GM12891 (cell line): ENCODE measurements at regions not wholly inside any gene's neighbourhood (a gene's known extent, or its start where the extent isn't known, plus 50 kb on each side); places are given as distances from the start of the nearest gene placed in this dataset.

Experiments used
- DNase-seq: peaks from one replicate; pipeline ENCODE4 v3.0.0; 2011; ENCODE audit warnings: low spot score; ENCODE audit not compliant: insufficient read length
- FAIRE-seq: peaks from 2 replicates; lab custom pipeline; 2011; peaks lifted over from hg19 to GRCh38; lab: Jason Lieb, UNC
- PAX5 ChIP-seq: IDR thresholded peaks from 2 replicates; pipeline ENCODE4 v1.6.1; 2011; ENCODE audit warnings: low read length, moderate library complexity, mild to moderate bottlenecking; ENCODE audit not compliant: insufficient read depth, severe bottlenecking
- POLR2A ChIP-seq: IDR thresholded peaks from 2 replicates; pipeline ENCODE4 v1.6.1; 2011; ENCODE audit warnings: low read depth, low read length, control low read depth
- POLR2AphosphoS5 ChIP-seq: IDR thresholded peaks from 2 replicates; pipeline ENCODE4 v1.6.1; 2011; ENCODE audit warnings: low read depth, low read length, control low read depth
- POU2F2 ChIP-seq: IDR thresholded peaks from 2 replicates; pipeline ENCODE4 v1.6.1; 2011; ENCODE audit warnings: low read depth, mild to moderate bottlenecking, control low read depth, low read length, moderate library complexity
- SPI1 ChIP-seq: IDR thresholded peaks from 2 replicates; pipeline ENCODE4 v1.6.1; 2011; ENCODE audit warnings: low read depth, low read length, control low read depth
- TAF1 ChIP-seq: IDR thresholded peaks from 2 replicates; pipeline ENCODE4 v1.6.1; 2011; ENCODE audit warnings: low read depth, low read length, control low read depth

GRCh38 chr4:144799486-144799885, 153.5 kb downstream of the HHIP start:
- no peak for DNase-seq
- TF ChIP-seq POU2F2: no peak
- TF ChIP-seq POLR2A: no peak
- no peak for TF ChIP-seq POLR2AphosphoS5
- TF ChIP-seq TAF1: no peak
- TF ChIP-seq SPI1: no peak
- no peak for TF ChIP-seq PAX5
- no peak for FAIRE-seq

GRCh38 chr4:144801731-144802130, 155.8 kb downstream of the HHIP start:
- no peak for FAIRE-seq
- DNase-seq: no peak
- TF ChIP-seq POU2F2 (no peak), SPI1 (no peak), TAF1 (no peak), PAX5 (no peak), POLR2AphosphoS5 (no peak)

GRCh38 chr4:144808034-144808433, 162.1 kb downstream of the HHIP start:
- no peak for DNase-seq
- TF ChIP-seq POLR2AphosphoS5: no peak
- no peak for TF ChIP-seq SPI1
- TF ChIP-seq POU2F2: no peak
- no peak for TF ChIP-seq POLR2A
- TF ChIP-seq TAF1: no peak
- no peak for TF ChIP-seq PAX5

GRCh38 chr4:144809056-144809640, 163.2 kb downstream of the HHIP start:
- FAIRE-seq (no peak), DNase-seq (no peak)
- no peak for TF ChIP-seq POLR2AphosphoS5
- no peak for TF ChIP-seq TAF1
- TF ChIP-seq SPI1: no peak
- no peak for TF ChIP-seq PAX5
- no peak for TF ChIP-seq POLR2A
- TF ChIP-seq POU2F2: no peak

More at GRCh38 chr4:144808034-144808433, 162.1 kb downstream of the HHIP start:
- no peak for FAIRE-seq

GRCh38 chr4:144816668-144817067, 170.7 kb downstream of the HHIP start:
- DNase-seq (no peak), FAIRE-seq (no peak)
- TF ChIP-seq POLR2A (no peak), POLR2AphosphoS5 (no peak), PAX5 (no peak), POU2F2 (no peak), TAF1 (no peak), SPI1 (no peak)

- FAIRE-seq (no peak), DNase-seq (no peak)
- TF ChIP-seq POLR2AphosphoS5: no peak
These were observed 171.1 kb downstream of the HHIP start for GRCh38 chr4:144817081-144817480.

- FAIRE-seq: no peak
- no peak for DNase-seq
- TF ChIP-seq SPI1 (no peak), TAF1 (no peak), POLR2AphosphoS5 (no peak), POLR2A (no peak), POU2F2 (no peak), PAX5 (no peak)
These were observed 172.2 kb downstream of the HHIP start for GRCh38 chr4:144818136-144818535.

GRCh38 chr4:144819591-144819990, 173.6 kb downstream of the HHIP start:
- TF ChIP-seq POLR2AphosphoS5: no peak
- TF ChIP-seq PAX5: no peak
- TF ChIP-seq POLR2A: no peak
- TF ChIP-seq SPI1: no peak
- no peak for TF ChIP-seq TAF1
- no peak for TF ChIP-seq POU2F2
- FAIRE-seq (no peak), DNase-seq (no peak)

- FAIRE-seq (no peak), DNase-seq (no peak)
- no peak for TF ChIP-seq POLR2A
- TF ChIP-seq PAX5: no peak
- TF ChIP-seq SPI1: no peak
- no peak for TF ChIP-seq POLR2AphosphoS5
- no peak for TF ChIP-seq TAF1
These were observed 174.2 kb downstream of the HHIP start for GRCh38 chr4:144820011-144820727.
